ENCODE measurements at regions not wholly inside any gene's neighbourhood (a gene's known extent, or its start where the extent isn't known, plus 50 kb on each side); places are given as distances from the start of the nearest gene placed in this dataset.
A peak's percentile ranks its signal among the peaks of the same experiment; 100 is the strongest.

- TF ChIP-seq RUNX3 (IDR thresholded peaks at IDR 0.05; ENCODE audit: low read length) (peak; percentile 57; the same call in 1 of the 2 replicates), IRF4 (IDR thresholded peaks at IDR 0.05; ENCODE audit: low read depth, low read length) (no peak), CBX5 (IDR thresholded peaks at IDR 0.05; ENCODE audit: low read depth) (no peak), SIN3A (IDR thresholded peaks at IDR 0.05; ENCODE audit: low read depth, low read length) (no peak), POLR2AphosphoS2 (IDR thresholded peaks at IDR 0.05; ENCODE audit: low read depth, low read length) (no peak), JUNB (IDR thresholded peaks at IDR 0.05) (peak; percentile 75), IKZF2 (IDR thresholded peaks at IDR 0.05) (peak in 1 of 2 experiments; percentile 11; a peak in 2 of 4 replicates), KDM1A (IDR thresholded peaks at IDR 0.05; ENCODE audit: borderline replicate concordance) (no peak)
These were observed 51.7 kb upstream of the CLCN4 start (continued) for GRCh38 chrX:10104958-10105658.

- H3K9ac ChIP-seq (ENCODE audit: control insufficient read depth, insufficient read depth, low read length) = peak overlapping the region; percentile 25; the same call in 1 of the 2 replicates
- H4K20me1 ChIP-seq (ENCODE audit: control insufficient read depth, insufficient read depth) = no peaks in the 10 kb centered on the region
- ChIA-PET SMC1A (ENCODE audit: uncharacterized antibody, unreplicated experiment) (interaction anchor here (0.6 to 16.7 kb wide), 9 partner anchors 8 to 110 kb away, joined by 3 to 206 read pairs (median 11); no protein-coding TSS in a partner anchor), CTCF (interaction anchor here (0.6 to 5.6 kb wide), 6 partner anchors 9 to 104 kb away, joined by 3 to 29 read pairs (median 4); no protein-coding TSS in a partner anchor), RAD21 (ENCODE audit: unreplicated experiment) (interaction anchor here (0.8 to 7.8 kb wide), 6 partner anchors 10 to 109 kb away, joined by 3 to 99 read pairs (median 6); no protein-coding TSS in a partner anchor), POLR2A (interaction anchor here (0.8 to 3.4 kb wide), 5 partner anchors 9 to 95 kb away, joined by 3 to 28 read pairs (median 3); no protein-coding TSS in a partner anchor)
- ATAC-seq (peak; percentile 60), DNase-seq (ENCODE audit: low read depth, low spot score) (no peak), FAIRE-seq (peak; percentile 78)
- 14% methylated on average over 10 of the region's 10 CpGs for WGBS (ENCODE audit: insufficient coverage, insufficient replicate concordance, low lambda C conversion rate, missing lambda C conversion rate)
- H3K27me3 ChIP-seq (replicated peaks in 1 of 2; ENCODE audit: control insufficient read depth in 2 of 2, insufficient read depth in 2 of 2, low read length in 1 of 2) = no peaks in the 10 kb centered on the region; a peak in 1 of 4 replicates
- intact Hi-C loops (cut with micrococcal nuclease; ENCODE audit: unreplicated experiment) = no loop called here
- H3K27ac ChIP-seq (ENCODE audit: control insufficient read depth, insufficient read depth) = peak overlapping the region; percentile 56
- no peak overlapping the region for H3K4me3 ChIP-seq
- H2AFZ ChIP-seq (ENCODE audit: control insufficient read depth, low read depth, low read length) = peak overlapping the region; percentile 26
- no peaks in the 10 kb centered on the region; the same call in 2 of the 3 replicates for H3K9me3 ChIP-seq (replicated peaks; ENCODE audit: control insufficient read depth, insufficient read depth, low read length)
- no peaks in the 10 kb centered on the region; a peak in 2 of 4 replicates for H3K36me3 ChIP-seq (ENCODE audit: control insufficient read depth in 2 of 2, insufficient read depth in 2 of 2, low read length in 1 of 2)
- BruUV-seq (replicated peaks) = no TSS peak
- peak overlapping the region; percentile 28 for H3K4me2 ChIP-seq (ENCODE audit: control insufficient read depth, insufficient read depth)
- no peaks in the 10 kb centered on the region; the same call in 1 of the 2 replicates for H3K79me2 ChIP-seq (ENCODE audit: control insufficient read depth, insufficient read depth, low read length)
- peaks cover 42% of the 10 kb centered on the region for H3K4me1 ChIP-seq (ENCODE audit: control insufficient read depth, insufficient read depth, low read length)
- in situ Hi-C loops (cut with MboI) = loop anchor here (25.0 kb wide), 1 partner anchor 1295 kb away; the partner anchor contains the start of gene FAM9A
- TF ChIP-seq ZNF622 (IDR thresholded peaks at IDR 0.05) (no peak), SRF (IDR thresholded peaks at IDR 0.05; ENCODE audit: low read depth in 2 of 2, low read length in 2 of 2) (peak; percentile 80 to 89), NFIC (IDR thresholded peaks at IDR 0.05; ENCODE audit: low read depth, low read length) (peak; percentile 48; the same call in 1 of the 2 replicates), BHLHE40 (IDR thresholded peaks at IDR 0.05; ENCODE audit: borderline replicate concordance in 1 of 2, low read depth in 2 of 2, low read length in 1 of 2) (no peak), EGR1 (IDR thresholded peaks at IDR 0.05; ENCODE audit: borderline replicate concordance in 1 of 2, low read depth in 2 of 2, low read length in 2 of 2) (no peak)
- TF ChIP-seq, protein P1, sequence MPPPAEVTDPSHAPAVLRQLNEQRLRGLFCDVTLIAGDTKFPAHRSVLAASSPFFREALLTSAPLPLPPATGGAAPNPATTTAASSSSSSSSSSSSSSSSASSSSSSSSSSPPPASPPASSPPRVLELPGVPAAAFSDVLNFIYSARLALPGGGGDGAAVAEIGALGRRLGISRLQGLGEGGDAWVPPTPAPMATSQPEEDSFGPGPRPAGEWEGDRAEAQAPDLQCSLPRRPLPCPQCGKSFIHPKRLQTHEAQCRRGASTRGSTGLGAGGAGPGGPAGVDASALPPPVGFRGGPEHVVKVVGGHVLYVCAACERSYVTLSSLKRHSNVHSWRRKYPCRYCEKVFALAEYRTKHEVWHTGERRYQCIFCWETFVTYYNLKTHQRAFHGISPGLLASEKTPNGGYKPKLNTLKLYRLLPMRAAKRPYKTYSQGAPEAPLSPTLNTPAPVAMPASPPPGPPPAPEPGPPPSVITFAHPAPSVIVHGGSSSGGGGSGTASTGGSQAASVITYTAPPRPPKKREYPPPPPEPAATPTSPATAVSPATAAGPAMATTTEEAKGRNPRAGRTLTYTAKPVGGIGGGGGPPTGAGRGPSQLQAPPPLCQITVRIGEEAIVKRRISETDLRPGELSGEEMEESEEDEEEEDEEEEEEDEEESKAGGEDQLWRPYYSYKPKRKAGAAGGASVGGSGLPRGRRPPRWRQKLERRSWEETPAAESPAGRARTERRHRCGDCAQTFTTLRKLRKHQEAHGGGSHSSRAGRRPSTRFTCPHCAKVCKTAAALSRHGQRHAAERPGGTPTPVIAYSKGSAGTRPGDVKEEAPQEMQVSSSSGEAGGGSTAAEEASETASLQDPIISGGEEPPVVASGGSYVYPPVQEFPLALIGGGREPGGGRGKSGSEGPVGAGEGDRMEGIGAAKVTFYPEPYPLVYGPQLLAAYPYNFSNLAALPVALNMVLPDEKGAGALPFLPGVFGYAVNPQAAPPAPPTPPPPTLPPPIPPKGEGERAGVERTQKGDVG (CRISPR knock-in tag; IDR thresholded peaks at IDR 0.05) = no peak
- TF ChIP-seq, protein P2, sequence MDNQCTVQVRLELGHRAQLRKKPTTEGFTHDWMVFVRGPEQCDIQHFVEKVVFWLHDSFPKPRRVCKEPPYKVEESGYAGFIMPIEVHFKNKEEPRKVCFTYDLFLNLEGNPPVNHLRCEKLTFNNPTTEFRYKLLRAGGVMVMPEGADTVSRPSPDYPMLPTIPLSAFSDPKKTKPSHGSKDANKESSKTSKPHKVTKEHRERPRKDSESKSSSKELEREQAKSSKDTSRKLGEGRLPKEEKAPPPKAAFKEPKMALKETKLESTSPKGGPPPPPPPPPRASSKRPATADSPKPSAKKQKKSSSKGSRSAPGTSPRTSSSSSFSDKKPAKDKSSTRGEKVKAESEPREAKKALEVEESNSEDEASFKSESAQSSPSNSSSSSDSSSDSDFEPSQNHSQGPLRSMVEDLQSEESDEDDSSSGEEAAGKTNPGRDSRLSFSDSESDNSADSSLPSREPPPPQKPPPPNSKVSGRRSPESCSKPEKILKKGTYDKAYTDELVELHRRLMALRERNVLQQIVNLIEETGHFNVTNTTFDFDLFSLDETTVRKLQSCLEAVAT (IDR thresholded peaks at IDR 0.05) = peak; percentile 40; the same call in 1 of the 2 replicates
These were observed 50.0 kb upstream of the CLCN4 start for GRCh38 chrX:10106806-10107205.

Measured in GM12878 (cell line).